ENCODE measurements at regions not wholly inside any gene's neighbourhood (a gene's known extent, or its start where the extent isn't known, plus 50 kb on each side); places are given as distances from the start of the nearest gene placed in this dataset.

- no peak for TF ChIP-seq GATA2 (IDR thresholded peaks at IDR 0.05; ENCODE audit: low read depth, low read length)
- TF ChIP-seq GATA3 (IDR thresholded peaks at IDR 0.05; ENCODE audit: low read depth, low read length) = no peak
These were observed 112.5 kb upstream of the GPC1 start for GRCh38 chr2:240322991-240323390.

All from SH-SY5Y (cell line).